ENCODE measurements at regions not wholly inside any gene's neighbourhood (a gene's known extent, or its start where the extent isn't known, plus 50 kb on each side); places are given as distances from the start of the nearest gene placed in this dataset.
"Not testable (repeated sequence)": the region's sequence is repeated elsewhere in the genome, so short reads cannot be mapped to it uniquely, and the experiment has no call there.

DNA sequence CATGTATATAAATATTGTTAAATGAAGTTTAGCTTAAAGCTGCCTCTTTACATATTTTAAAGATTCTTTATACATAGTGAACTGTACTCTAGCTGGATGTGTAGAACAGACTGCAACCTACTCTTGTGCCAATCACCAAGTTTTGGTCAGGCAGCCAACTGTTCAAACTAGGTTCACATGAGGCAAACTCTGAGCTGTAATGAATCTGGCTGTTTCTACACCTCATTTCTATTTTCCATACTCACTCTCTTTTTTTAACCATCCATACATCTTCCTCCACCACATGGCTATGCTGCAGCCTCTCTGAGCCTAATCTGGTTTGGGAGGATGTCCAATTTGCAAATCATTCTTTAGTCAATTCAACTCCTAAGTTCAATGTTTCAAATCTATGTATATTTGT lies 974.8 kb downstream of the CNTNAP5 start:
- no peak for ATAC-seq
- Mint-ChIP-seq H3K27ac (no peak overlapping the region), H3K27me3 (no peaks in the 10 kb centered on the region), H3K36me3 (ENCODE audit: low read depth) (no peaks in the 10 kb centered on the region), H3K4me1 (ENCODE audit: low read depth) (no peaks in the 10 kb centered on the region), H3K9me3 (no peaks in the 10 kb centered on the region), H3K4me3 (no peak overlapping the region)
- intact Hi-C loops (cut with micrococcal nuclease): no loop called here
- POLR2A ChIA-PET: no interaction called here
- TF ChIP-seq, protein P1, sequence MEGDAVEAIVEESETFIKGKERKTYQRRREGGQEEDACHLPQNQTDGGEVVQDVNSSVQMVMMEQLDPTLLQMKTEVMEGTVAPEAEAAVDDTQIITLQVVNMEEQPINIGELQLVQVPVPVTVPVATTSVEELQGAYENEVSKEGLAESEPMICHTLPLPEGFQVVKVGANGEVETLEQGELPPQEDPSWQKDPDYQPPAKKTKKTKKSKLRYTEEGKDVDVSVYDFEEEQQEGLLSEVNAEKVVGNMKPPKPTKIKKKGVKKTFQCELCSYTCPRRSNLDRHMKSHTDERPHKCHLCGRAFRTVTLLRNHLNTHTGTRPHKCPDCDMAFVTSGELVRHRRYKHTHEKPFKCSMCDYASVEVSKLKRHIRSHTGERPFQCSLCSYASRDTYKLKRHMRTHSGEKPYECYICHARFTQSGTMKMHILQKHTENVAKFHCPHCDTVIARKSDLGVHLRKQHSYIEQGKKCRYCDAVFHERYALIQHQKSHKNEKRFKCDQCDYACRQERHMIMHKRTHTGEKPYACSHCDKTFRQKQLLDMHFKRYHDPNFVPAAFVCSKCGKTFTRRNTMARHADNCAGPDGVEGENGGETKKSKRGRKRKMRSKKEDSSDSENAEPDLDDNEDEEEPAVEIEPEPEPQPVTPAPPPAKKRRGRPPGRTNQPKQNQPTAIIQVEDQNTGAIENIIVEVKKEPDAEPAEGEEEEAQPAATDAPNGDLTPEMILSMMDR (IDR thresholded peaks at IDR 0.05): no peak
- no peak for DNase-seq
- CTCF ChIA-PET: no interaction called here

DNA sequence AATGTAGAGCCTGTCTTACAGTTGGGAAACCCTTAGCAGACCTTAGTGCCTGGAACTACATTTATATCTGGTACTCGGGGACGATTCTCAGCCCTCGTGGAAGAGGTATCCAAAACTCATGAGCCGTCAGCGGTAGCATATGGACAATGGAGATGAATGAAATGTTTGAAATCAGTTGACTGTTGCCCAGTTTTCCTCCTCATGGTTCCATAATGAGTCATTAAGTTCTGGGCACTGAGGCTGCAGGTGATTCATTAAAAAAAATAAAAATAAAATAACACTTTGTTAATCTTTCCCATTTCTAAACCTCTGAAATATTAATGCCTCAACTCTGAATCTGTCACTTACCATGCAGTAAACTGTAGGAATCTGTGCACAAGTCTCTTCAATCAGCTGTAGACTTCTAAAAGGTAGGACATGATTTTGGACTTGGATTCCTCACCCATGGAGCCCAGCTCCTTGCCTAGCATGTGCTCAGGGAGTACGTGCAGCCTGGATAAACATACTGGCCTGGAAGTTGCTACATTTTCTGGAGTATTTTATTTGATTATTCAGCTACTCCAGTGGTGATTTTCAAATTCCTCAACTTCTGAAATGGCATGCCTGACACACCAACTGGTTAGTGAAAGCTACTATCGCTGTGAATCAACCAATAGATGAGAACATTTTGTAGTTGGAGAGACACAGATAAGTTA lies 979.2 kb downstream of the CNTNAP5 start:
- Mint-ChIP-seq H3K4me3 (no peak overlapping the region), H3K4me1 (ENCODE audit: low read depth) (no peaks in the 10 kb centered on the region), H3K9me3 (no peaks in the 10 kb centered on the region), H3K27ac (no peak overlapping the region), H3K27me3 (no peaks in the 10 kb centered on the region), H3K36me3 (ENCODE audit: low read depth) (no peaks in the 10 kb centered on the region)
- ChIA-PET CTCF (no interaction called here), POLR2A (no interaction called here)
- ATAC-seq (no peak), DNase-seq (no peak)
- intact Hi-C loops (cut with micrococcal nuclease): no loop called here
- TF ChIP-seq, protein P1 (IDR thresholded peaks at IDR 0.05): no peak

DNA sequence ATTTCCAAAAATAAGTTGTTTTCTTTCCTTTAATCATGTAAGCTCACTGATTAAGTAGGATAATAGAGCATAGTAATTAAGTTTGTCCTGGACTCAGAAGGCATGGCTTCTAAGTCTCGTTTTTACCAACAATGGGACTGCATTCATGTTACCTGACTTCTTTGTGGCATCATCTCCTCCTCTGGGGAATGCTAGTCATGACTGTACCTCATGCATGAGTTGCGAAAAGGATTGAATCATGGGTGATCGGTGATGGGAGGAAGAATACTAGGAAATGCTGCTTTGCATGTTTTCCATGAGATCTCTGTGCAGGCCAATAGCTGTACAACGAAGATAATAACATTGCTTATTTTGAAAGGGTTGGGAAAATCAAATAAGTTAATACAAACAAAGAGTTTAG lies 981.6 kb downstream of the CNTNAP5 start:
- no peak for ATAC-seq
- H3K27ac Mint-ChIP-seq: no peak overlapping the region
- no peak for DNase-seq
- H3K36me3 Mint-ChIP-seq (ENCODE audit: low read depth): no peaks in the 10 kb centered on the region
- ChIA-PET POLR2A (no interaction called here), CTCF (no interaction called here)
- H3K4me3 Mint-ChIP-seq: no peak overlapping the region
- intact Hi-C loops (cut with micrococcal nuclease): no loop called here
- H3K4me1 Mint-ChIP-seq (ENCODE audit: low read depth): no peaks in the 10 kb centered on the region
- H3K27me3 Mint-ChIP-seq: no peaks in the 10 kb centered on the region
- H3K9me3 Mint-ChIP-seq: no peaks in the 10 kb centered on the region
- TF ChIP-seq, protein P1 (IDR thresholded peaks at IDR 0.05): no peak

DNA sequence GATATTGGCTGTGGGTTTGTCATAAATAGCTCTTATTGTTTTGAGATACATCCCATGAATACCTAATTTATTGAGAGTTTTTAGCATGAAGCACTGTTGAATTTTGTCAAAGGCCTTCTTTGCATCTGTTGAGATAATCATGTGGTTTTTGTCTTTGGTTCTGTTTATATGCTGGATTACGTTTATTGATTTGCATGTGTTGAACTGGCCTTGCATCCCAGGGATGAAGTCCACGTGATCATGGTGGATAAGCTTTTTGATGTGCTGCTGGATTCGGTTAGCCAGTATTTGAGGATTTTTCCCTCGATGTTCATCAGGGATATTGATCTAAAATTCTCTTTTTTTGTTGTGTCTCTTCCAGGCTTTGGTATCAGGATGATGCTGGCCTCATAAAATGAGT lies 1003.6 kb downstream of the CNTNAP5 start:
- CTCF ChIA-PET: not testable (repeated sequence)

DNA sequence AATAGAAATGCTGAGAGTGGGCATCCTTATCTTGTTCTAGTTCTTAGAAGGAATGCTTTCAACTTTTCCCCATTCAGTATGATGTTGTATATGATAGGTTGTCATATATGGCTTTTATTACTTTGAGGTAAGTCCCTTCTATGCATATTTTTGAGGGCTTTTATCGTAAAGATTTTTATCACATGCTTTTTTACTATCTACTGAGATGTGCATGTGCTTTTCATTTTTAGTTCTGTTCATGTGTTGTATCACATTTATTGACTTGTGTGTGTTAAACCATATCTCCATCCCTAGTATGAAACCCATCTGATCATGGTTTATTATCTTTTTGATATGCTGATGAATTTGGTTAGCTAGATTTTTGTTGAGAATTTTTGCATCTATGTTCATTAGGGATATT lies 1008.8 kb downstream of the CNTNAP5 start:
- Mint-ChIP-seq H3K4me1 (ENCODE audit: low read depth) (no peaks in the 10 kb centered on the region), H3K9me3 (peaks cover 22% of the 10 kb centered on the region), H3K27me3 (no peaks in the 10 kb centered on the region), H3K4me3 (no peak overlapping the region), H3K36me3 (ENCODE audit: low read depth) (no peaks in the 10 kb centered on the region), H3K27ac (no peak overlapping the region)
- ATAC-seq: no peak
- CTCF ChIA-PET: no interaction called here
- POLR2A ChIA-PET: no interaction called here
- DNase-seq: no peak
- TF ChIP-seq, protein P1 (IDR thresholded peaks at IDR 0.05): no peak
- intact Hi-C loops (cut with micrococcal nuclease): no loop called here

More for the DNA sequence above, 1003.6 kb downstream of the CNTNAP5 start:
- H3K36me3 Mint-ChIP-seq (ENCODE audit: low read depth); ATAC-seq; intact Hi-C loops (cut with micrococcal nuclease); H3K4me1 Mint-ChIP-seq (ENCODE audit: low read depth); DNase-seq; H3K27ac Mint-ChIP-seq; H3K27me3 Mint-ChIP-seq; H3K4me3 Mint-ChIP-seq: not testable (repeated sequence)
- peaks cover 36% of the 10 kb centered on the region for H3K9me3 Mint-ChIP-seq
- POLR2A ChIA-PET: interaction anchor here (0.7 kb wide), 1 partner anchor 1855 kb away, joined by 3 read pairs; no protein-coding TSS in a partner anchor

Measured in activated CD8-positive, alpha-beta T cell treated with anti-CD3 and anti-CD28 coated beads for 36 hours (primary cell).